Thyroid gland (tissue), 4 donors: ENCODE measurements at regions not wholly inside any gene's neighbourhood (a gene's known extent, or its start where the extent isn't known, plus 50 kb on each side); places are given as distances from the start of the nearest gene placed in this dataset.

Source experiments
- CTCF ChIP-seq, 6 experiments: fragments of 200-600 bp in 3 of 6; fragments of 450-650 bp in 3 of 6; sonication (generic) in 3 of 6; IDR thresholded peaks; one replicate each; pipeline ENCODE4 v1.5.1; 2016 to 2019; ENCODE audit warnings: antibody characterized with exemption in 6 of 6, mild to moderate bottlenecking in 2 of 6, inconsistent platforms in 1 of 6, moderate library complexity in 1 of 6
- POLR2A ChIP-seq, 2 donors: fragments of 450-650 bp; IDR thresholded peaks; one replicate each; pipeline ENCODE4 v1.6.1; 2017; ENCODE audit warnings: antibody characterized with exemption in 2 of 2, mild to moderate bottlenecking in 2 of 2, moderate library complexity in 1 of 2

GRCh38 chr2:156663757-156664409, 227.7 kb downstream of the GPD2 start:
- no peak for TF ChIP-seq CTCF (IDR thresholded peaks at IDR 0.05)
- TF ChIP-seq POLR2A (IDR thresholded peaks at IDR 0.05) = no peak
